GM12875 (cell line): ENCODE measurements at regions not wholly inside any gene's neighbourhood (a gene's known extent, or its start where the extent isn't known, plus 50 kb on each side); places are given as distances from the start of the nearest gene placed in this dataset.

ENCODE experiments used
- H3K4me3 ChIP-seq: one replicate; pipeline ENCODE4 v1.5.1; 2011; ENCODE audit warnings: low read depth, low read length, control low read depth
- TF ChIP-seq, protein P1 (sequence below): IDR thresholded peaks from 2 replicates; pipeline ENCODE4 v1.5.1; 2011; ENCODE audit warnings: low read depth, mild to moderate bottlenecking, control low read depth, inconsistent platforms, low read length, moderate library complexity, borderline replicate concordance; ENCODE audit not compliant: insufficient read depth

DNA sequence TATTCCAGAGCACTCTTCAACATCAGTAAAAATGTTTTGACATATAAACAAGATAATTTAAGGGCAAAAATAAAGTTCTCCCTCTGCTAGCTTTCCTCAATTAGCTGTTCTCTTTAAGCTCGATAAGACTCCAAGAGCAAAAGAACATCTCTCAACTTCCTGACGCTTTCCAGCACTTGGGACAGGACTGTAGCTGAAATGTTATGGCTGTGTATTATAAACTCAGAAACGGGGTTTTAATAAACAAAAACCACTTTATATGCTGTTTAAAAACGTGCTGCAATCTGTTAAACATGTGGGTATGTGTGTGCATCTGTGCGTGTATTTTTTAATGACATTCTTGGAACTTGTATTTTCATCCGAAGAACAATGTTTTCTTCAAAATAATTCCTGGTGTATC lies 71.5 kb upstream of the RGS2 start:
- TF ChIP-seq, protein P1, sequence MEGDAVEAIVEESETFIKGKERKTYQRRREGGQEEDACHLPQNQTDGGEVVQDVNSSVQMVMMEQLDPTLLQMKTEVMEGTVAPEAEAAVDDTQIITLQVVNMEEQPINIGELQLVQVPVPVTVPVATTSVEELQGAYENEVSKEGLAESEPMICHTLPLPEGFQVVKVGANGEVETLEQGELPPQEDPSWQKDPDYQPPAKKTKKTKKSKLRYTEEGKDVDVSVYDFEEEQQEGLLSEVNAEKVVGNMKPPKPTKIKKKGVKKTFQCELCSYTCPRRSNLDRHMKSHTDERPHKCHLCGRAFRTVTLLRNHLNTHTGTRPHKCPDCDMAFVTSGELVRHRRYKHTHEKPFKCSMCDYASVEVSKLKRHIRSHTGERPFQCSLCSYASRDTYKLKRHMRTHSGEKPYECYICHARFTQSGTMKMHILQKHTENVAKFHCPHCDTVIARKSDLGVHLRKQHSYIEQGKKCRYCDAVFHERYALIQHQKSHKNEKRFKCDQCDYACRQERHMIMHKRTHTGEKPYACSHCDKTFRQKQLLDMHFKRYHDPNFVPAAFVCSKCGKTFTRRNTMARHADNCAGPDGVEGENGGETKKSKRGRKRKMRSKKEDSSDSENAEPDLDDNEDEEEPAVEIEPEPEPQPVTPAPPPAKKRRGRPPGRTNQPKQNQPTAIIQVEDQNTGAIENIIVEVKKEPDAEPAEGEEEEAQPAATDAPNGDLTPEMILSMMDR: no peak
- H3K4me3 ChIP-seq: no peak overlapping the region

GRCh38 chr1:192739476-192740184 lies 69.2 kb upstream of the RGS2 start:
- no peak overlapping the region for H3K4me3 ChIP-seq
- TF ChIP-seq, protein P1: no peak

- TF ChIP-seq, protein P1: no peak
- no peak overlapping the region for H3K4me3 ChIP-seq
These were observed 68.6 kb upstream of the RGS2 start for GRCh38 chr1:192740214-192740613.

- TF ChIP-seq, protein P1: no peak
These were observed 67.7 kb upstream of the RGS2 start for GRCh38 chr1:192741095-192741494.

GRCh38 chr1:192747301-192747700 lies 61.5 kb upstream of the RGS2 start:
- no peak overlapping the region for H3K4me3 ChIP-seq
- TF ChIP-seq, protein P1: no peak

More at GRCh38 chr1:192741095-192741494, 67.7 kb upstream of the RGS2 start:
- H3K4me3 ChIP-seq: no peak overlapping the region

GRCh38 chr1:192747943-192748342 lies 60.9 kb upstream of the RGS2 start:
- TF ChIP-seq, protein P1: no peak
- no peak overlapping the region for H3K4me3 ChIP-seq

- TF ChIP-seq, protein P1: no peak
- H3K4me3 ChIP-seq: no peak overlapping the region
These were observed 59.5 kb upstream of the RGS2 start for GRCh38 chr1:192749349-192749748.
